GM21423 (cell line): ENCODE measurements at regions not wholly inside any gene's neighbourhood (a gene's known extent, or its start where the extent isn't known, plus 50 kb on each side); places are given as distances from the start of the nearest gene placed in this dataset.
"Not testable (repeated sequence)": the region's sequence is repeated elsewhere in the genome, so short reads cannot be mapped to it uniquely, and the experiment has no call there.

Experiments
- ATAC-seq: cut with Tn5 transposase; IDR thresholded peaks from one replicate; pipeline ENCODE4 v1.9.1; 2021; ENCODE audit warnings: mild to moderate bottlenecking, moderate library complexity; ENCODE audit not compliant: unreplicated experiment

DNA sequence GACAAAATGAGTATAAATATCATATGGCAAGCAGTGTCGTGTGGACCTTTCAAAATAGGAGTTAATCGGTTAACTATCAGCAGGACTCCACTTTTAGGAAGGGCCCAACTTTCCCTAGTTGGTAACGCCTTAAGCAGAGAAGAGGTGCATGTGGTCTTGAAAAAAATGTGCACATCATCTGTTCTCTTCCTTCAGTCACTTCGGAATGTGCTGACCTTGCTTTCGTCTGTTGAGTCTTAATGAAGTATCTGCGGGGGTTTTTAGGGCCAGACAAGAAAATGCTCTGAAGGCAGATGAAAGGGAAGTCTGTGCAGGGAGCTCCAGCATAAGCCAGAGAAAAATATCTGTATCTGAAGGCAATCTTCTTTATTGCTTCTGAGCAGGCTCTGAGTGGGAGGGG lies 185.2 kb downstream of the AEBP2 start:
- ATAC-seq, result no peak

DNA sequence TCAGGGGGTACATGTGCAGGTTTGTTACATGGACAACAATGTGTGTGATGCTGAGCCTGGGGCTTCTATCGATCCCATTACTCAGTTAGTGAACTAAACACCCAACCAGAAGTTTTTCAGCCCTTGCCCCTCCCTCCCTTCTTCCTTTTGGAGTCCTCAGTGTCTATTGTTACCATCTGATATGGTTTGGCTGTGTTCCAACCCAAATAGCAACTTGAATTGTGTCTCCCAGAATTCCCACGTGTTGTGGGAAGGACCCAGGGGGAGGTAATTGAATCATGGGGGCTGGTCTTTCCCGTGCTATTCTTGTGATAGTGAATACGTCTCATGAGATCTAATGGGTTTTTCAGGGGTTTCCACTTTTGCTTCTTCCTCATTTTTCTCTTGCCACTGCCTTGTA lies 186.3 kb downstream of the AEBP2 start:
- ATAC-seq, result not testable (repeated sequence)

DNA sequence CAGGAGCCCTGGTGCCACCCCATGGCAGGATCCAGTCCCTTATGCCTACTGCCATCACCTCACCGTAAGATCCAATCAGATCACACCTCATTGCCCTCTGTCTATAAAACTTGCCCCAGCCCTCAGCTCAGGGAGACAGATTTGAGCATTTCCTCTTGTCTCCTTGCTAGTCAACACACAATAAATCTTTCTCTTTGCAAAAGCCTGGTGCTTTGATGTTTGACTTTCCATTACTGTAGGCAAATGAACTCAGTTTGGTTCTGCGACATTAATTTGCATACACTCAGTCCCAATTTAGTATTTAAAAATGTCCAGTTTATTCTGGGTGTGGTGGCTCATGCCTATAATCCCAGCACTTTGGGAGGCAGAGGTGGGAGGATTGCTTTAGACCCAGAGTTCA lies 188.4 kb downstream of the AEBP2 start:
- no peak for ATAC-seq

DNA sequence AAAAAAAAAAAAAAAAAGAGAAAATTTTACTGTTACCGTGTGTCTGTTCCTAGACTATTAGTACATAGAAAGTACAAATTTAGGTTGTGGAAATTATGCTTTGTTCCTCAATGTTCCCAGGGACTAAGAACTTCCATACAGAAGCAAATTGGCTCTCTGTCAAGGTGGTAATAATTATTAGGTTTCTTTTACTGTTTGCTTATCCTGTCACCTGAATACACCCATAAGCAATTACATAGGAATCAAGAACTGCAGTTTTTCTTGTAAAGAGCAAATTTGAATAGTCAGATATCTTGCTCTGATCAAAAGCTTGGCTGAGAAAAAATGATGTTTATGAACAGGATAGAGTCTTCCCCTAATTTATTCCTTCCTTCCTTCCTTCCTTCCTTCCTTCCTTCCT lies 191.2 kb downstream of the AEBP2 start:
- ATAC-seq, result no peak

DNA sequence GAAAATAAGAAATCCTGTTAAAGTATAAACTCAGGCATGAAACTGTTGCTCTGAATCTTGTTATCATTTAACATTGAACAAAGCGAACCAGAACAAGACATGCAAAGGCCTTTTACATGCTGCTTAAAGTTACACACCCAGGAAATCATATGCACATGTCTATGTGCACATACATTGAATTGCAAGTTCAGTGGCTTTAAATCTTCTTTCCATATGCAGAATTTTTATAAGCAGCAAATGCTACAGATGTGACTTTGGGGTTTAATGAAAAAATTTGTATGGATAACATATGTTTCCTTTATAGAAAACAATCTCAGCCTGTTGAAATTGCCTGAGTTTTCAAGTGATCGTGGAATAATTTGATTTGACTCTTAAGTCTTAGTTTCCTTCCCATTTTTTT lies 193.9 kb downstream of the AEBP2 start:
- ATAC-seq, result no peak

DNA sequence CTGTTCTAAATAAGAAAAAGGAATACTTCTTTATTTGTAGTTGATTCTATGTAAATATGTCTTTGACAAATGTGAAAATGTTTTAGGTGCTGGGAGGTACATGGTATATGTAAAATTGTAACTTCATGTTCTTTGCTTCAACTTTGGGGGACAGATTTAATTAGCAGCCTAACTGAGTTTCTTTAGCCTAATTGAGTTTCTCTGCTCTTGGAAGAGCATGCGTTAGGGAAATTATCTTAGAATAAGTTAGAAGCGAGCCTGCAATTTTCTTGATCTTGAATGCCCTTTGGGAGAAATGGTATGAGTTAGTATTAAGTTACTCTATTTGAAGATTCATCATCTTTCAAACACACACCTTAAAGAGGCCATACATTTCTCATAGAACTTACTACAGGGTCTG lies 194.3 kb downstream of the AEBP2 start:
- no peak for ATAC-seq

DNA sequence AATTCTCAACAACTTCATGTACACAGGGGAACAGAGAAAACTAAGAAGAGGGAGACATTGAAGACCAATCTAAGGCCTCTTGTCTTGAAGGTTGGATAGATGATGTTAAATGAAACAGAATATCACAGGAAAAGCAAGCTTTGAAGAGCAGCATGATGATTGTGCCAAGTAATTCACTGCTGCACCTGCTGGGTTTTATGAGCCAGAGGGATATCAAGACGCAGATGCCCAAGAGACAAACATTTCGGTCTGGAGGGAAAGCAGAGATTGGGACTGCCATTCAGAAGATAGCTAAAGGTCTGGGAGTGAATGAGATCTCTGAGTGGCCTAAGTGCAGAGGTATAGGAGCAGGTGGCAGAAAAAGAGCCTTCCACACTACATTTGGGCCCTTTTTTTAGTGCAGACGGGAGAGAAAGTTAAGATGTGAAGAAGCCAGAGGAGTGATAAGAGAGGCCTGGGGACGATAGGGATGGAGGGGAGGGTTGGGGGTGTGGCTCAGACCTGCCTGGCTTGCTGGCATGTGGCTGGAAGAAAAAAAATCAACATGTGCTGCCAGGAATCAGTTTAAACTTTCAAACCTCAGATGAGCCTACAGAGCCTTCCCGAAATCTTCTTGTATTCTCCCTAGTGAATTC lies 200.6 kb downstream of the AEBP2 start:
- ATAC-seq, result no peak

DNA sequence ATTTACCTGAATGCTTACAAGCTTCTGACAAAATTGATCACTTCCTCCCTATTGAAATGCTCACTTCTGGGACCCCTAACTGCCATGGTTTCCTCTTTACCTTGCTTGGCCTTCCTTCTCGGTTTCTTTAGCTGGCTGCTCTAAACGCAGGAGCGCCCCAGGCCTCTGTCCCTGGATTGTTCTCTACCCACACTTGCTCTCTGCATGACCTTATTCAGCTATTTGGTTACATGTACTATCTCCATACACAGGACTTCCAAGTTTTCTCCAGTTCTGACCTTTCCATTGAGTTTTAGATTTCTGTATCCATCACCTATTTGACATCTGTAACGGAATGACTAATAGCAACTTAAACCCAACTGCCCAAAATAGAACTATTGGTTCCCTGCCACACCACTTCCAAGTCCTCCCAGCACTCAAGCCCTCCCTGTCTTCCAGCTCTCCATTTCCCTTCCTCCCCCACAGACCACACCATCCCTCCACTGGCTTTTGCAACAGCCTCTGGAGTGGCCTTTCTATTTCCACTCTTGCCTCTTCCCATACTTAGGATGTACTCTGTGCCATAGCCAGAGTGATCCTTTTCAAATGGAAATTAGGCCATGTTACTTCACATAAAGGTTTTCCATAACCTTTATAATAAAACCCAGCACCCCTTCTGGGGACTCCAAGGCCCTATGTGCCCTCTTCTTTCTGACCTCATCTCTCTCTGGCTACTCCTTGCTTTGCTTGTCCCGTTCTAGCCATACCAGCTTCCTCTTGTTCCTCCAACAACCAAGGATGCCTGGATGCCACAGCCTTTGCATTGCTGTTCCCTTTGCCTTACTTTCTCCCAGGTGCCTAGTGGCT lies 202.2 kb downstream of the AEBP2 start:
- ATAC-seq, result no peak

DNA sequence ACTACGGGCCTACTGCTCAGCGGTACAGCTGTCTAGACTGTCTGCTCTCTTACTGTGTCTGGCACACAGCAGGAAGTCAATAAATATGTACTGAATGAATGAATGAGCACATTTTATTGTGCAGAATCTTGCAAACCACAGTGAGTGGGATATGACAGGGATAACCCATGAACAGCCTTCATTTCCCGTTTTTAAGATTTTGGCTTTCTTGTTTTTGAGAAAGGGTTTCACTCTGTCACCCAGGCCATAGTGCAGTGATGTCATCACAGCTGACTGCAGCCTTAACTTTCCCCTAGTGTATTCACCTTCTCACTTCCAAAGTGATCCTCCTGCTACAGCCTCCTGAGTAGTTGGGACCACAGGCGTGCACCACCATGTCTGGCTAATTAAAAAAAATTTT lies 203.1 kb downstream of the AEBP2 start:
- ATAC-seq, result no peak

DNA sequence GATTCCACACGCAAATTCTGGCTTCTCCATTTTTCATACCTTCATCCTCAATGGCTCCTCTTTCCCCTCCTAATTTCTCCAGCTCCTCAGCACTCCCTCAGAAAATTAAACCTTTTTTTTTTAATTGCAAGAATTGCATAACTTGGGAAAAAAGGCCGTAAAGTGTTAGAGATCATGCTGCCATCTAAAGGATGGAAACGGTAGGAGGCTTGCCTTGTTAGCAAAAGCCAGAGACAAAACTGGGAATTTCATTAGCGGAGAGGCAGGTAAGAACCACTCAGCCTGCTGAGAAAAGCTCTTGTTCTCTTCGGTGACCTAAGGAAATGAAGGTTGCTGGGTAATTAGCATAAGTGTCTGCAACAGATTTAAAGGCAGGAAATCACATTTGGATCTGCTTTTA lies 204.3 kb downstream of the AEBP2 start:
- no peak for ATAC-seq

DNA sequence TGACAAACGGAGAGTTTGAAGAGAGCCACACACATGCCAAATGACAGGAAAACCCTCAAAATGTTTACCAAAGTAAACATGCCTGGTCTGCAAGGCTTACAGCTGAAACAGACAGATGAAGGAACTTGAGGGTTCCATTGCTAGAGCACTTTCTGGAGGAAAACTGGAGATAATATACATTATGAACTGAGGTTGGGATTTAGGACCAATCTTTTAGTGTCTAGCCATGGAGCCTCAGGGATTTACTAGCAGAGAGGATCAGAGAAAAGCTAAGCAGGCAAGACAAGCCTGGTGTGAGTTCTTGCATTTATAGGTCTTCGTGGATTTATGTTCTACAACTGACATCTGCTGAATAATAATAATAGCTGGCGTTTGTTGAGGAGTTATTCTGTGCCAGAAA lies 205.3 kb downstream of the AEBP2 start:
- no peak for ATAC-seq

DNA sequence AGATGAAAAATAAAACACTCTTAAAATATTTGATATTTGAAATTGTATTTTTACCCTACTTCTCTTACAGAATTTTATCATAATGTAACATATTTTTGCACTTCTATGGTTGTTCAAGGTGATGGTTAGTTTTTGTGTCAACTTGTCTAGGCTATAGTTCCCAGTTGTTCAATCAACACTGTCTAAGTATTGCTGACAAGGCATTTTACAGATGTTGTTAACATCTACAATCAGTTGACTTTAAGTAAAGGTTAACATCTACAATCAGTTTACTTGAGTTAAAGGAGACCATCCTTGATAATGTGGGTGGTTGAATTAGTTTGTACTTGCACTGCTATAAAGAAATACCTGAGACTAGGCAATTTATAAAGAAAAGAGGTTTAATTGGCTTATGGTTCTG lies 206.5 kb downstream of the AEBP2 start:
- no peak for ATAC-seq

DNA sequence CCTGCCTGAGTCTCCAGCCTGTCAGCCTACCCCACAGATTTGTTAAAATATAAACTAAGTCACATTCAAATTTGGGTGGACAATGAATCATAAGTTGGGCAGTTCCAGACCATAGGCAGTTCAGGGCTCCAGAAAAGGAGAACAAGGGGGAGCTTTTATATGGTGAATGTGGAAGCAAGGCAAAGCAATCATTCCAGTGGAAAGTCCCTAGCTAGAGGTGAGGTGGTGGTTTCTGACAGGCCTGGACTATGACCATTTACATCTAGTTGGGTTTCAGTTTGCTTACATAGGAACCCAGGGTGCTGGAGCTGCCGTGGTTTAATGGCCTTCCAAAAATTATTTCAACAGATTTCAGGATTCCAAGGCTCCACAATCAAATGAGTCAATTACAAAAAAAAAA lies 207.3 kb downstream of the AEBP2 start:
- ATAC-seq, result no peak

DNA sequence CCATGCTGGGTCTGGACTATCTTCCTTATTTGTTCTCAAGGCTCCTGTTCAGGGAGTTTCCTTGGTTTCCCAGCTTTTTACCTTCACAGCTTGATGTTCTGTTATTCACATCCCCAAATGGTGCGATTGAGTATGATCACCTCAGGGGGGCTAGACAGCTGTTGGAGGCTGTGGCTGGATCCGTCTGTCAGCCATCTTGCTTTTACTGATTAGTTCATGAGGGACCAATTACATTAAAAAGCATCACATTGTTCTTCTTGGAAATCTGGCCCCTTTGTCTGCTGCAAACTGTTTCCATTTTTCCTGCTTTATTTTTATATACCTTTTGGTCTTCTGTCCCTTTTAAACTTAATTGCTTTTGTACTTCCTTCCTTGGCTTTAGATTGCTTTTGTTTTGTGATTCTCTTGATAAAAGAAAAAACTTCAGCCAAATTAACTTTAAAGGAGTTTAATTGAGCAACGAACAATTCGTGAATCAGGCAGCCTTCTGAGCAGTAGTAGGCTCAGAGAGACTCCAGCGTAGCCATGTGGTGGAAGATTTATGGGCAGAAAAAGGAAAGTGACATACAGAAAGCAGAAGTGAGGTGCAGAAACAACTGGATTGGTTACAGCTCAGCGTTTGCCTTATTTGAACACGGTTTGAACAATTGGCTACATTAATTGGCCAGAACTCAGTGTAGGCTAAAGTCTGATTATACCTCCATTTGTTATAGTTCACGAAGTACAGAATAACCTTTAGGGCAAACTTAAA lies 208.7 kb downstream of the AEBP2 start:
- no peak for ATAC-seq

DNA sequence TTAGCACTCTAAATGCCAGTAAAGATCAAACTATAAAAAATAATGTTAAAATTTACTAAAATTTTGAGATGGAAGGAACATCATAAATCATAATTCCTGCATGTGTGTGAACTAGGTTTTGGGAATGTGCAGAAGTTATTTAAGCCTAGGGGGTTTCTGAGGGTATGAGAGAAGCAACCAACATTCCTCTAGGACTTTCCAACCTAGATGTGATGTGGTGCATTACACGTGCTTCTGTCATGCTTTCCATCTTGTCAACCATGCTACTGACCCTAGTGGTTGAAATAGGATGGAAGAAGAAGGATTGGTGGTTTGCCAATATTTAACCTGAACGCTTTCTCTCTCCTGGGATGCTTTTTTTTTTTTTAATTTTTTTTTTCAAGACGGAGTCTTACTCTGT lies 209.3 kb downstream of the AEBP2 start:
- ATAC-seq, result no peak

DNA sequence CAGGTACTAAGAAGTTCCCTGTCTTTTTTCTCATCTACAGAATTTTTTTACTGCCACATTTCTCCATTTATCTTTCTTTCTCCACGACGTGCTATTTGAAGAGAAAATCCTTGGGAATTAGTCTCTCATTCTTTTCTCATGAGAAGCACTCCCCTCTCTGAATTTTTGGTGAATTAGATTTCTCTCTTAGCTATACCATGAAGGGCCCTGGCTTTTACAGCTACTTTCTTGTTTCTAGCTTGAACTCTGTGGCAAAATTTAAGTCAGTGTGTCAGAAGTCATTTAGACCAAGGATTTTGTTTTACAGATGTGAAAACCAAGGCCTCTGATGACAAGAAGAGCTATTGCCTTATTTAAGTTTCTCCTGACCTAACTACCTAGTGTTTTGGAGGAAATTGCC lies 213.1 kb downstream of the AEBP2 start:
- no peak for ATAC-seq

DNA sequence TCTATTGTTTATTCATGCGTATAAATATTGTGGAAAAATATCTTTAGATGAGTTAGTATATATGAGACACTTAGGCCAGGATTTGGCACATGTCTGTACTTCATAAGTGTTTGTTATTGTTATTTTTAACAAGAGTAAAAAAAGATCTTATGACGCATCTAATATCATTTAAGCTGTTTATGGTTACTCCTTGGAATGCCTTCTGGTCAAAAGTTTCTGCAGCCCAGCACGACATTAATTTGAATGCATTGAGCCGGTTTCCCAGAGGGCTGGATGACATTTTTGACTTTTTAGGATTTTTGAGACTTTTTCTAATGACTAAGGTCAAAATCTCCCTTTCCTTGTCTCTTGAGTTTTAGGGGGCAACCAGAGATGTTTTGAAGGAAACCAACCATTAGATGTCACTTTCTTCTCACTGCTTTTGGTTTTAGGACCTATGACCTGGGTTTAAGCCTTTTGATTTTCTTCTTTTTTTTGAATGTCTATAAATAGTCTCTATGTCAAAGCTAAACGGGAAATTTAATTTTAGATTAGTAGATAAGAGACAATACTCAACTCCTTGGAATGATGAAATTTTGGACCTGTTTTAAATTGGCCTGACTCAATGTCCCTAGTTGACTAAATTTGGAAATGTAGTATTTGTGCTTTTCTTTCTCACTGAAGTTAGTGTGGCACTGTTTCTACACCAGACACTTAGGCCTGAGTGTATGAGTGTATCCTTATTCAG lies 215.5 kb downstream of the AEBP2 start:
- ATAC-seq, result no peak

DNA sequence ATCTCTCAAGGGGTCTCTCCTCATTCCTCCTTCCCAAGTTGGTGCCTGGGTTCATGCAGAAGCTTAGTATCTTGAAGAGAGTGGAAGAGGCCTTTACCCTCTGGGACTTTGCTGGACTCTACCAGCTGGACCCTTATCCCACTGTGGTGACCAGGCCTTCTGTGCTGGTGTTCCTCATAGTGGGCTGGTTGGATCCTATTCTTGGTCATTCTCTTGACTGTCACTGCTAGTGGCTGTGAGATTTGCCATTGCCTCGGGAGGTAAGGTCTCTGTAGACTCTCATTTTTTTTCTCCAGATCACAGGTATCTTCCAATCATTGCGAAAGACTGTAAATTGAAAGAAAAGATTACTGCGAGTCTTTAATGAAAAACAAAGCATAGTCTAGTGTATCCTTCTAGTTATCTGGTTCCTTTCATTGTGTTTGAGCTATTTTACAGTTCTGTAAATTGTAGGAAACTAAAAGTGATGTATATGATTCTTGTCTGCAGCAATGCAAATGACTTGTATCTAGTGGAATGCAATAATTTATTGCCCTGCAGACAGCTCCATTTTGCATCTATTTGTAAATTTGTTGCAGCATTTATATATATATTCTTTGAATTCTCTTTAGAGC lies 217.9 kb downstream of the AEBP2 start:
- no peak for ATAC-seq

DNA sequence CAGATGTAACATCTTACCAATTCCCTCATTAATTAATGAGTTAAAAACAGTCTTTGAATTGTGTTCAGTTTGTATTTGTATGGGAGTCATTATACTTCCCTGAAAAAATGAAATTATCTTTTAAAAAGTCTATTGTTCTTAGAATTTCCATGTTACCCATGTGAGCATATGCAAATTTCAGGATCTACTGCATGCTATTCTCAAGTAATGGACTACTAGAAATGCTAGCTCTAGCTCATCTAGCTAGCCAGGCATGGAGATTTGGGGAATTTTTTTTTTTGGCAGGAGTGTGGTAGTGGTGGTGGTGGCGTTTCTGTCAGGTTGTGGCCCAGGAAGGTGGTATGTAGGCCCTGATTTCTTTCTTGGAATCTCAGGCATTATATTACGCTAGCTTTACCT lies 218.4 kb downstream of the AEBP2 start:
- no peak for ATAC-seq

DNA sequence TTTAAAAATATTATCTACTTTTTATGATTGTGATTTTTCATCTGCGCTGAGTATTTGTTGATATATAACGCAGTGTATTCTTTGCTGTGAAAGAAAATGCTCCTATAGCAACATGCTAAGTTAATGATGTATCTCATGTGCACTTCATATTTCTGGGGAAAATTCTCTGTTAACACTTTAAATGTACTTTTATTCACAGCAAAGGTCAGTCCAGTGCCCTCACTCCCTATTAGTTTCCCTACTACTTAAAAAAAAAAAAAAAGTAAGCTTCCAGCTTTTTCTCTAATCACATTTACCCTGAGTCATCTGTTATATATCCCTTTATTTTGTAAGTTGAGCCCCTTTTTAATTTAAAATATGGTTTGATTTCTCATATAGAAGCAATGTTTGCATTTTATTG lies 219.8 kb downstream of the AEBP2 start:
- ATAC-seq, result no peak

DNA sequence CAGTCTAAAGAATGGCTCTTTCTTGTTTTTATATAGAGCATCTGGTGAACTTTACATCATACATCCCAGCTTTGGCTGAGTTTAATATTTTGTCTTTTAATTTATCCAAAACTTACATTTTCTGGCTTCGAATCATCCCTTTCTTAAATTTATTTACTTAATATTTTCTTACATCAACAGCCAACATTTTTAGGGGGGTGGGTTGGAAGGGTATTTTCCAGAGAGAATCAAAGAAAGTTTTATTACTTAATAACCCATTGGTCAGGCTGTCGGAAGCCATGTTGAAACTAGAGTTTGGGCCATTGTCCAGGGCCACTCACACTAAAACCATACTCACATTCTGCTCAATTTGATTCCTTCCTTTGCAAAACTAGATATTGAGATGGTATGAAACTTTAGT lies 220.2 kb downstream of the AEBP2 start:
- no peak for ATAC-seq
